Mesothelial cell of epicardium (in vitro differentiated cells): ENCODE measurements at regions not wholly inside any gene's neighbourhood (a gene's known extent, or its start where the extent isn't known, plus 50 kb on each side); places are given as distances from the start of the nearest gene placed in this dataset.

Experiments used
- DNase-seq, 2 experiments: peaks; one replicate each; pipeline ENCODE4 v3.0.0; 2021; ENCODE audit warnings: low spot score in 2 of 2; ENCODE audit not compliant: unreplicated experiment in 2 of 2
- H3K27ac Mint-ChIP-seq: 2 replicates; pipeline ENCODE4 v1.8.0; 2021; ENCODE audit warnings: mixed read lengths
- H3K27me3 Mint-ChIP-seq: 2 replicates; pipeline ENCODE4 v1.8.0; 2021; ENCODE audit warnings: low read depth, mixed read lengths
- H3K36me3 Mint-ChIP-seq: 2 replicates; pipeline ENCODE4 v1.8.0; 2021; ENCODE audit warnings: mixed read lengths
- H3K4me1 Mint-ChIP-seq: 2 replicates; pipeline ENCODE4 v1.8.0; 2021; ENCODE audit warnings: mixed read lengths
- H3K4me3 Mint-ChIP-seq: 2 replicates; pipeline ENCODE4 v1.8.0; 2021; ENCODE audit warnings: mild to moderate bottlenecking, moderate library complexity, mixed read lengths
- H3K9me3 Mint-ChIP-seq: 2 replicates; pipeline ENCODE4 v1.8.0; 2021; ENCODE audit warnings: mixed read lengths
- TF ChIP-seq, protein P1 (sequence below): fragments of 200-600 bp; sonication (generic); IDR thresholded peaks from one replicate; pipeline ENCODE4 v1.5.0; 2021; ENCODE audit warnings: antibody characterized with exemption; ENCODE audit not compliant: unreplicated experiment

DNA sequence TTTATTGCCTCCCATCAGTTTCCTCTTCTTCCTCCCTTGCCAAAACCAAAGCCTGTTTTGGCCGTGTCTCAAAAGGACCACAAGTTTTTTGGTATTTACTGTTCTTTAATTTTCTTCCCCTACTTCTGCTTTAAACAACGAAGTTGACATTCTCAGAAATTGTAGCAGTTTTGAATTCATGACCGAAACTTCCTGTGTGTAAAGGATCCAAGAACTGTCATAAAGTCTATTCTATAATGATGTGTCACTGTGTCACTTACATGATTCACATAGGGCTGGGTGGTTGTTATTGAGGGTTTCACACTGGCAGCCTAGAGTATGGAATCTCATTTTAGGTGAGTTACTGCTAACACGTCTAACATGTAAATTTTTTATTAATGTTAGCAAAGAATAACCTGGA lies 741.0 kb upstream of the KLHL1 start:
- peaks cover 10% of the 10 kb centered on the region for H3K9me3 Mint-ChIP-seq
- H3K4me1 Mint-ChIP-seq = no peaks in the 10 kb centered on the region
- TF ChIP-seq, protein P1, sequence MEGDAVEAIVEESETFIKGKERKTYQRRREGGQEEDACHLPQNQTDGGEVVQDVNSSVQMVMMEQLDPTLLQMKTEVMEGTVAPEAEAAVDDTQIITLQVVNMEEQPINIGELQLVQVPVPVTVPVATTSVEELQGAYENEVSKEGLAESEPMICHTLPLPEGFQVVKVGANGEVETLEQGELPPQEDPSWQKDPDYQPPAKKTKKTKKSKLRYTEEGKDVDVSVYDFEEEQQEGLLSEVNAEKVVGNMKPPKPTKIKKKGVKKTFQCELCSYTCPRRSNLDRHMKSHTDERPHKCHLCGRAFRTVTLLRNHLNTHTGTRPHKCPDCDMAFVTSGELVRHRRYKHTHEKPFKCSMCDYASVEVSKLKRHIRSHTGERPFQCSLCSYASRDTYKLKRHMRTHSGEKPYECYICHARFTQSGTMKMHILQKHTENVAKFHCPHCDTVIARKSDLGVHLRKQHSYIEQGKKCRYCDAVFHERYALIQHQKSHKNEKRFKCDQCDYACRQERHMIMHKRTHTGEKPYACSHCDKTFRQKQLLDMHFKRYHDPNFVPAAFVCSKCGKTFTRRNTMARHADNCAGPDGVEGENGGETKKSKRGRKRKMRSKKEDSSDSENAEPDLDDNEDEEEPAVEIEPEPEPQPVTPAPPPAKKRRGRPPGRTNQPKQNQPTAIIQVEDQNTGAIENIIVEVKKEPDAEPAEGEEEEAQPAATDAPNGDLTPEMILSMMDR = no peak
- peaks cover 11% of the 10 kb centered on the region for H3K27me3 Mint-ChIP-seq
- no peak overlapping the region for H3K27ac Mint-ChIP-seq
- no peaks in the 10 kb centered on the region for H3K36me3 Mint-ChIP-seq
- H3K4me3 Mint-ChIP-seq = no peak overlapping the region
- no peak for DNase-seq

DNA sequence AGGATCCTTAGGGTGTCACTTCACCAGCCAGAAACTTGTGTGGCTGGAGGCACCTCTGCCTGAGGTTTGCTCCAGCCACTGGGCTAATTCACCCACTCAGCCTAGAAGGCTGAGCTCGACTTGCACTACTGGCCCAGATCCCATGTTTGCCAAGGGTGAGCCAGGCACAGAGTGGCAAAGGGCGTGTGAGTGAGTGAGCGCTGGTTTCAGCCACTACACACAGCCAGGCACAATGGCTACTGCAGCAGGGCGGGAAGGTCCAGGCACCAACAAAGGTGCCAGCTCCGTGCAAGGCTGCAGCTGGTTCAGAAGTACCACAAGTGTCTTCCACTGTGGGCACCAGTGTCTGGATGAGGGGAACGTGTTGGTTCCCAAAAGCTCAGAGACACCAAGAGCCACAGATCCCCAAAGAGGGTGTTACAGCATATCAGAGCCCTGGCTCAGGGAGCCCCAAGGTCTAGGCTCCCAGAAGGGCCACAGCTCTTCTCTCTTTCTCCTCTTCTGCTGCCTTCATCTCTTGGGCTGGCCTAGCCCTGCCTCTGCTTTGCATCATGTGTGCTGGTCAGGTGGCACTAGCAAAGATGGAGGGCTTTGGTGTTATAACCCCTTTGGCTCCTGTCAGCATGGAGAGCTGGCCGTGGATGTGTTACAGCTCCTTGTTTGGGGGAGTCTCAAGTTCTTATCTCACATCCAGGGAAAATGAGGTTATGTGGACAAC lies 736.3 kb upstream of the KLHL1 start:
- peaks cover 10% of the 10 kb centered on the region for H3K9me3 Mint-ChIP-seq
- no peak overlapping the region for H3K4me3 Mint-ChIP-seq
- H3K27ac Mint-ChIP-seq = no peak overlapping the region
- H3K36me3 Mint-ChIP-seq = no peaks in the 10 kb centered on the region
- H3K27me3 Mint-ChIP-seq = peaks cover 11% of the 10 kb centered on the region
- TF ChIP-seq, protein P1 = no peak
- H3K4me1 Mint-ChIP-seq = no peaks in the 10 kb centered on the region
- DNase-seq = no peak

DNA sequence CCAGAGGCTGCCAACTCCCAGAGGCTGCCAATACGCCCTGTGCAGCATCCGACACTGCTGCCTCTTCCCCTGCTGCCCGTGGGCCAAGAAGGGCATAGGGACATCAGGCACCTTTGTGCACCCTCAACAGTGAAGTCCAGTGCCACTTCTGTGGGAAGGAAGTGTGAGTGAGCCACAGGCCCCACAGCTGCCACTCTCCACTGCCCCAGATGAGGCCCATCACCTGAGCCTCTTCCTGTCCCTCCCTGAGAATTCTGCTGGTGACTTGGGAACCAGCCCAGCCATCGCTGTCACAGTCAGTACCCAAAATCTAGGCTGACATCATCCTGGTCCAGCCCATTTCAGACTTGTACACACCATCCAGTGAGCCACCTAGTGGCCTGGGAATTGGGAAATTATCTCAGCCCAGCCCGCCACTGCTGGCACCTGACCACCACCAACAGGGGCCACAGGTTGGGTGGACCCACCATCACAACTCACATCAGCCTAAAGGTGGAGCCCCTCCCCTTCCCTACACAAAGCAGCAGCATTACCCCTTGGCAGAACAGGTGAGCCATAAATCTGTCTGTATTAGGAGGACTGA lies 733.9 kb upstream of the KLHL1 start:
- Mint-ChIP-seq H3K36me3 (no peaks in the 10 kb centered on the region), H3K27ac (no peak overlapping the region), H3K9me3 (peaks cover 19% of the 10 kb centered on the region), H3K4me1 (no peaks in the 10 kb centered on the region), H3K27me3 (peaks cover 2% of the 10 kb centered on the region), H3K4me3 (no peak overlapping the region)
- DNase-seq = no peak
- TF ChIP-seq, protein P1 = no peak

DNA sequence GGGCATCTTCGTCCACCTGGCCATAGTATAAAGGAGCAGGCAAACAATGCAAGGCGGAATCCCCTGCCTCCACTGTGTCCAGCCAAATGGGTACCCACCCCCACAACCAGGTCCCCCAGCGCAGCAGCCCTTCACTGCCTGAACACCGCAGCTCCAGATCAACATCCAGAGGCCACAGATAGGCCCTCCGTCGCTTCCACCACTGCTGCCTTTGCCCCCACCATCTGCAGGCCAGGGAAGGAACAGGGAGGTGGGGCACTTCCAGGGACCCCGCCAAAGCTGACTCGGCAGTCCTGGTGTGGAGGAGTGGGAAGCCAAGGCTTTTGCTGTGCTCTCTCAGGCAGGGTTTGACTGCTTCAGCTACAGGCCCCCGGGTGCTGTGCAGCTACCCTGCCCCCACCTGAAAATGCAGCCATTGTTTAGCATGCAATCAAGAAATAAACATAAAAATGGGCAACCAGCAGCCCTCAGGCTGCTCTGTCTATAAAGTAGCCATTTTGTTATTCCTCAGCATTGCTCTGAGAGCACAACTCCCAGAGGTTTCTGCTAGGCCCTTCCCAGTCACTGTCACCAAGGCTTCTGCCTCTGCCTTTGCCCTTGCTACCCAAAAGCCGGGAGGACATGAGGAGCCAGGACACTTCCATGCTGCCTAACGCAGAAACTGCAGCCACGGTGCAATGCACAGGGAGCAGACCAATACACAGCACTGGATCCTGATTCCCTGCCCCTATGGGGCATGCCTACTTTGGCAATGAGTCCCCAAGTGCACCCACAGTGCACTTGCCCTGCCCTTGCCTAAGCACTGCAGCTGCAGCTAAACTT lies 733.2 kb upstream of the KLHL1 start:
- no peak overlapping the region for H3K4me3 Mint-ChIP-seq
- no peak for DNase-seq

DNA sequence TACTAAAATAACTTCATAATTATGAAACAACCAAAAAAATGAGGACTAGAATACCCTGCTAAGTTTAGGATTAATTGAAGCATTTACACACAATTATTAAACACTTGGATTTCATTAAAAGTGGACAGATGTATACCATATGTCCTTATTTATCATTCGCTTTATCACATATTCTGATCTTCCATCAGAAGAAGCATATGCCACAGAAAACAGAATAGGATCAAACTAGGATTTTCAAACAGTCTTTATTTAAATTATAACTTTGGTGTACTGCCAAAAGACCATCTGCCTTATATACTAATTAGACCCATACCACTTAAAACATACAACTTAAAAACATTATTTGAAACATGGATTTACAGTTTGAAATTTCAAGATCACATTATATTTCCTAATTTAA lies 727.1 kb upstream of the KLHL1 start:
- Mint-ChIP-seq H3K4me1 (no peaks in the 10 kb centered on the region), H3K27me3 (no peaks in the 10 kb centered on the region)
- DNase-seq = no peak

More for the DNA sequence above, 733.2 kb upstream of the KLHL1 start:
- Mint-ChIP-seq H3K27me3 (peaks cover 2% of the 10 kb centered on the region), H3K9me3 (peaks cover 14% of the 10 kb centered on the region), H3K27ac (no peak overlapping the region), H3K4me1 (no peaks in the 10 kb centered on the region), H3K36me3 (no peaks in the 10 kb centered on the region)
- TF ChIP-seq, protein P1 = no peak

More for the DNA sequence above, 727.1 kb upstream of the KLHL1 start:
- H3K36me3 Mint-ChIP-seq = no peaks in the 10 kb centered on the region
- TF ChIP-seq, protein P1 = no peak
- H3K4me3 Mint-ChIP-seq = no peak overlapping the region
- H3K27ac Mint-ChIP-seq = no peak overlapping the region
- peaks cover 8% of the 10 kb centered on the region for H3K9me3 Mint-ChIP-seq
